Daoy (cell line): ENCODE measurements at regions not wholly inside any gene's neighbourhood (a gene's known extent, or its start where the extent isn't known, plus 50 kb on each side); places are given as distances from the start of the nearest gene placed in this dataset.
"Not testable (repeated sequence)": the region's sequence is repeated elsewhere in the genome, so short reads cannot be mapped to it uniquely, and the experiment has no call there.

Experiments used
- DNase-seq: peaks from one replicate; pipeline ENCODE4 v3.0.0-alpha.2; 2015; ENCODE audit warnings: low read depth

DNA sequence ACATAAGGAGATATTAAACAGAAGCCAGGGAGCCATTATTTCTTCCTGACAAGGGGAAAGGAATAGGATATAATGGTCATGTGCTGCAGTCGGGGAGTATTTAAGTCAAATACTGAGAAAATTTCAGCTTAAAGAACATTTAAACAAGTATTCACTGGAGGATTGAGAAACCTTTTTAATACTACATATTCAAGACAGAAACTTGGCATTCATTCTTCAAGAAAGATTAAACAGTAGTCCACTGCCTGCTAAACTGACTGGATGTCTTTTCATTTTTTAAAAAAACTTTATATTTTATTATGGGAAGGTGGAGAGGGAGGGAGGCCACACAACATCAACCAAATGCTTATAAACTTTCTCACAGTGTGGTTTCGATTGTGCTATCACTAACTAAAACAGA, 107.4 kb upstream of the CBLB start:
- no peak for DNase-seq

- DNase-seq: no peak
Measured at GRCh38 chr3:105979961-105980360, 111.1 kb upstream of the CBLB start.

DNA sequence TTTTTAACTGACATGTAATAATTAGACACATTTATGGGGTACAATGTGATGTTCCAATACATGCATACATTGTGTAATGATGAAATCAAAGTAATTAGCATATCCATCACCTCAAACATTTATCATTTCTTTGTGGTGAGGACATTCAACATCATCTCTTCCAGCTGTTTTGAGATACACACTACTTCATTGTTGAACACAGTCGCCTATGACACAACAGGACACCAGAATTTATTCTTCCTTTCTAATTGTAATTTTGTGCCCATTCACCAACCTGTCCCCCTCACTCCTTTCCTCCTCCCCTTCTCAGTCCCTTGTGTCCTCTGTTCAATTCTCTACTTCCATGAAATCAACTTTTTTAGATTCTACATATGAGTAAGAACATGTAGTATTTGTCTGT, 113.4 kb upstream of the CBLB start:
- DNase-seq: no peak

- peak; percentile 51 for DNase-seq
Measured at GRCh38 chr3:105984837-105985236, 116.0 kb upstream of the CBLB start.

- not testable (repeated sequence) for DNase-seq
Measured at GRCh38 chr3:105986343-105986742, 117.5 kb upstream of the CBLB start.

- DNase-seq: no peak
Measured at GRCh38 chr3:105987809-105988208, 119.0 kb upstream of the CBLB start.

DNA sequence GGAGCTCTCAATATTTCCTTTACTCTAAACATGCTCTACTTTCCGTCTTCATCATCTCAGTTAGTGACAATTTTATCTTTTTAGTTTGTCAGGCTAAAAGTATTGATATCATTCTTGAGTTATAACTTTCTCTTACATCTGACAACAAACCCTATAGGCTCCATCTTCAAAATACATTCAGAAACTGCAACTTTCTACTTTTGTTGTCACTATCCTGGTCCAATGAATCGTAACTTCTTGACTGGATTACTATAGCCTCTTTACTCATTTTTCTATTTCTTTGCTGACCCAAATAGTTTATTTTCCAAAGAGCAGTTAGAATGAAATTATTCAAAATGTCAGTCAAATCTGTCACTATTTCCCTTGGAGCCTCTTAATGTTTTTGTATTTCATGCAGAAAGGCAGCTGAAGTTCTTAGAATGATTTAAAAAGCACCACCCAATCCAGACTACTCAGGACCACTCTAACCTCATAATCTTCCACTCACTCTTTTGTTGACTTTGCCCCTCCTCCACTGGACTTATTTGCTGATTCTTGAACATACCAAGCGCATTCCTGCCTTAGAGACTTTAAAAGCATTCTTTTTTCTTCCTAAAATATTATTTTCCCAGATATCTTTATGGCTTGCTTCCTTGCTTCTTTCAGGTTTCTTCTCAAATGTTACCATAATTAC, 119.9 kb upstream of the CBLB start:
- no peak for DNase-seq

DNA sequence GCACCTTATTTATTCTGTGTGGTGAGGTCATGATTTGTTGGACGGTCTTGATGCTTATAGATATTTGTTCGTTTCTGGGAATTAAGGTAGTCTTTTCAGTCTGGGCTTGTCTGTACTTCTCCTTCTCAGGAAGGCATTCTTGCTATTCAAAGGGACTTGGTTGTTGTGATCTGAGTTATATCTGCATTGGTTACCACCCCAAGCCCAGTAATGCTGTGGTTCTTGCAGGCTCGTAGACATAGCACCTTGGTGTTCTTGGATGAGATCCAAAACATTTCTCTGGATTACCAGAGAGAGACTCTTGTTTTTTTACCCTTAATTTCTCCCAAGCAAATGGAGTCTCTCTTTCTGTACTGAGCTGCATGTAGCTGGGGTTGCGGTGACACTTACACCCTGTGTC, 128.0 kb upstream of the CBLB start:
- no peak for DNase-seq

GRCh38 chr3:105997466-105997799, 128.6 kb upstream of the CBLB start:
- DNase-seq: no peak

- peak; percentile 73 for DNase-seq
Measured at GRCh38 chr3:105997800-105998526, 129.2 kb upstream of the CBLB start.

DNA sequence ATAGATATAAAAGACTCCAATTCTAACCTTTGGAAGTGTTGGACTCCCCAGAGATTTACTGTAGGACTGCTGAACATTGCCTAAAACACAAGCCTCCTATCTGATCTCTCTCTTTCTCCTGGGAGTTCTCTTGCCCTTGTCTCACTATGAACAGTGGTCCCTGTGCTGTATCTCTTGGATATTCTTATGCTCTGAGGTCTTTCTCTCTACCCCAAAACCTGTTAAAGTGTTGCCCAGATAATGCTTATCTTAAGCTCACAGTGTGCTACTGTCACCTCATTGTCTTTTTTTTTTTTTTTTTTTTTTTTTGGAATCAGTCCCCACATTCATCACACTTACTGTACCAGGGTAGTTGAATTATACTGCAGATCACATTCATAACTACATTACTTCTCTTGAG, 131.0 kb upstream of the CBLB start:
- DNase-seq: no peak

GRCh38 chr3:106001923-106002322, 133.1 kb upstream of the CBLB start:
- no peak for DNase-seq

DNA sequence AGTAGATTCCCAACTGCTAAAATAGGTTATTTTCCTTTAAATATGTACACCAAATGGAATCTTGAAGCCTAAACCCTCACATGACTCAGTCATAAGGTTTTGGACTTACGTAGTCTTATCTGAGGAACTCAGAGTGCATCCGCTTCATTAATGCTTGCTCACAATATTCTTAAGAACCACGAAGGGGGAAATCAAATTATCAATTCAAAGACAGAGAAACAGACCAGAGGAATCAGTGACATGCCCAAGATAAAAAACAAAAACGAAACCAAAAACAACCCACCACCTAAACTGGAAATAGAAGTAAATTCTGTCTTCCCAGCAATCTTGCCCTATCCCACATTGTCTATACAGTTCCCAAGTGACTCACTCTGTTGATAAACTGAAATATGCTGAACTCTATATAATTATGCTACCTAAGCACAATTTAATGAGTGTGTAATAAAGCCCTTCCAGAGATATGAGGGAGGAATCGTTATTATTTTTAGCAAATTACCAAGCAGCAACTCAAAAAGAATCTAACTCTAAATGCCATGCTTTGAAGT, 135.4 kb upstream of the CBLB start:
- peak; percentile 44 for DNase-seq

DNA sequence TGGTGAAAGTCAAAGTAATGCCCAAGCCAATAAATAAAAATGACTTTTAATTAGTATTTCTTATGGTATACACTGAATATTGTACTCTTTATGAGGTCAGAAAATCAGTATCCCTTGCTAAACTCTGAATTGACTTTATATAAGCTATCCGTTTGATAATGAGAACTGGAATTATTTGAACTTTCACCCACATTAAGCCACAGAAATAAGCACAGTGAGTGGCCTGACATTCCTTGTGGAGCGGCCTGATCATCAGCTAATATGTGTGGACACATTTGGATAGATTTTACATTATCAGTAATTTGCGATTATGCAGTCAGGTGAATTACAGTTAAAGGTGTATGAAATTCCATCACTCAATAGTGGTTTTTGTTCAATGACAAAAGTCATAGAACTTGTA, 136.0 kb upstream of the CBLB start:
- no peak for DNase-seq

DNA sequence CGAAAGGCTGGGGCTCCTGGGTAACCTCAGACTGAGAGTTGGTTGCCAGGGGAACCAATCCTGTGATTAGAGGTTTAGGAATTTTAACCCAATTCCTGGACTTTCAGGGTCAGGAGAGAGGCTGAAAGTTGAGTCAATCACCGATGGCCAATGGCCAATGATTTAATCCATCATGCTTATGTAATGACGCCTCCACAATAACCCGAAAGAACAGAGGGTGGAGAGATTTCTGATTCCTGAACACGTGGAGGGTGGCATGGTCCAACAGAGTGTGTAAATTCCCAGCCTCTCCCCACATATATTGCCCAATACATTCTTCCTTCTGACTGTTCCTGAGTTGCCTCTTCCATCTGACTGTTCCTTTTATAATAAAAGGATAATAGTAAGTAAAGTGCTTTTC, 137.2 kb upstream of the CBLB start:
- DNase-seq: peak; percentile 25

GRCh38 chr3:106006571-106006970, 137.8 kb upstream of the CBLB start:
- no peak for DNase-seq

DNA sequence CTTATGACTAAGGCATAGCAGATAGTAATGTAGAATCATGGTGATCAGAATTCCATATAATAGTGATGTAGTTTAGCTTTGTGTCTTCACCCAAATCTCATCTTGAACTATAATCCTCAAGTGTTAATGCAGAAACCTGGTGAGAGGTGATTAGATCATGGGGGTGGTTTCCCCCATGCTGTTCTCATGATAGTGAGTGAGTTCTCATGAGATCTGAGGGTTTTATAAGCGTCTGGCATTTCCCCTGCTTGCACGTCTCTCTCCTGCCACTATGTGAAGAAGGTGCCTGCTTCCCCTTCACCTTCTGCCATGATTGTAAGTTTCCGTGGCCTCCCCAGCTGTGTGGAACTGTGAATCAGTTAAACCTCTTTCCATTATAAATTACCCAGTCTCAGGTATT, 138.7 kb upstream of the CBLB start:
- no peak for DNase-seq

DNA sequence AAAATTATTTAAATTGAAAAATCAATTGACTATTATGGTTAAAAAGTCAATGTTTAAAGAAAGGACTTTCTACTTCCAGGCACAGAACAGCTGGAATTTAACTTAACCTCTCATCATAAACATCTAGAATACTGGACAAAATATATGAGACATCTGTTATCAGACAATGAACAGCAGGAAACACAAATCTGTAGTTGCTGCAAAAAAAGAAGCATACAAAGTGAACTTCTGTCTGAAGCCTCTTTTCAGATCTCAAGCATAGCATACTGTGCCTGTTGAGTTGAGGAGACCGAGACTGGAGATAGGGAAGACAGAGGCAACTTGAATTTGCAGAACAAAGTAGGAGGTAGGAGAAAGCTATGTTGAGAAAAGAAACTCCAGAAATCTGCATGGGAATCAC, 140.0 kb upstream of the CBLB start:
- DNase-seq: no peak

DNA sequence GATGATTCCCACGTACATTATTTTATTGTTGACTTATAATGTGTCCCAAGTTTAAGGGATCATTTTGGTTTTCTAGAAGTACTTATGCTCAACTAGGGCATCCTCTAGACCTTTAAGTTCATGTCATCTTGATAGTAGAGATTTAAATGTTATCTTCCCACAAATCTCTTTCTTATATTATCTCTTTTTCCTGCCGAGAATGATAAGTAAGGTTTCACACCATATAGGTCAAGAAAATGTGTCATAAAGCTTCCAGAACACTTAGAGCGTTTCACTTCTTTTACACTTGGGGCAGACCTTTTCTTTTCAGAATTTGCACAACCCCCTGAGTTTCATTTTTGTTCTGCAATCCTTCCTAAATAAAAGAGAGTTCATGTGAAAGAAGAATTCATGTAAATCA, 142.0 kb upstream of the CBLB start:
- DNase-seq: no peak

DNA sequence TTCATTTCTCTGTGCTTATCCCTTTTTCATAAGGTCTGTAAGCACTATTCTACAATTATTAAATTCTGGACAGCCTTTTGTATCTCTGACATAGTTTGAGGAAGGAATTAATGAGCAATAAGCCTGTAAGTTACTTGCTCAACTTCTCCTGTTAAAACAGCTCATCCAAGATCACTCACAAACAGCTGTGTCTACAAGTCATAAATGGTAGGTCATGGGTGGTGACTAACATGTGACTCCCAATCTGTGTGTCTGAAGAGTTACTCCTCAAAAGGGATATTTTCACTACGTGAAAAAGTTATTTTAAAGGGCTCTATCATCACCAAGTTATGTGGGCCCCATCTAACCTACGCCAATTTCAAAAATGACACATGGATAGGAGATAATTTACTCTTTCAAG, 145.2 kb upstream of the CBLB start:
- peak; percentile 68 for DNase-seq

GRCh38 chr3:106014518-106014917, 145.7 kb upstream of the CBLB start:
- DNase-seq: no peak

GRCh38 chr3:106014971-106015370, 146.2 kb upstream of the CBLB start:
- DNase-seq: no peak

DNA sequence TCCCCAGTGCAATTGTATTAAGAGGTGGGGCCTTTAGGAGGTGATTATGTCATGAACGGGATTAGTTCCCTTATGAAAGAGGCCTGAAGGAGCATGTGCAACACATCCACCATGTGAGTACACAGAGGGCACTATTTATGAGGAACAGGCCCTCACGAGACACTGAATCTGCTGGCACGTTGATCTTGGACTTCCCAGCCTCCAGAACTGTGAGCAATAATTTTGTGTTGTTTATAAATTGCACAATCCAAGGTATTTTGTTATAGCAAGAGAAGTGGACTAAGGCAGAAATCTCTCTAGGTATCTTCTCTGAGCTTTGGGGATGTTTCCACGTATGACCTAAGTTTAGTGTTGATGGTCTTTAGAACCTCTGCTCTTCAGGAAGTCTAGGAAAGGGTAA, 149.3 kb upstream of the CBLB start:
- DNase-seq: no peak
